ENCODE measurements at regions not wholly inside any gene's neighbourhood (a gene's known extent, or its start where the extent isn't known, plus 50 kb on each side); places are given as distances from the start of the nearest gene placed in this dataset.

DNA sequence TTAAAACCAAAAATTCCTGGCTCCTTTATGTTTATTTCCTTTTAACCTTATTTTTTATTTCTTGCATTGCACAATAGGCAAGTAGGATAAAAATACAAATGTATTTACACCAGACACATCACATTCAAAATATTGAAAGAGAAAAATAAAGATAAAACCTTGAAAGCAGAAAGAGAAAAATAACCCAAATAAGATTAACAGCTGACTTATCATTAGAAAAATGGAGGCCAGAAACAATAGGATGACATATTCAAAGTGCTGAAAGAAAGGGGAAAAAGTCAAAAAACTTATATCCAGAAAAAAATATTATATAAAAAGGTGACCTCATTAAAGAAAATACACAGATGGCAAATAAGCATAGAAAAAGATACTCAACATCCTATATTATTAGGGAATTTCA, 459.4 kb downstream of the NUF2 start:
- POLR2A ChIA-PET = no interaction called here
- no peaks in the 10 kb centered on the region for H3K4me1 ChIP-seq (ENCODE audit: control insufficient read depth in 1 of 2, insufficient read depth in 2 of 2, low read length in 2 of 2)
- no peak overlapping the region for H2AFZ ChIP-seq (ENCODE audit: low read depth, low read length, poor library complexity, severe bottlenecking)
- no TSS peak for BruUV-seq (replicated peaks)
- TF ChIP-seq, protein P1, sequence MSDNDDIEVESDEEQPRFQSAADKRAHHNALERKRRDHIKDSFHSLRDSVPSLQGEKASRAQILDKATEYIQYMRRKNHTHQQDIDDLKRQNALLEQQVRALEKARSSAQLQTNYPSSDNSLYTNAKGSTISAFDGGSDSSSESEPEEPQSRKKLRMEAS (IDR thresholded peaks at IDR 0.05) = no peak
- TF ChIP-seq ELF1 (IDR thresholded peaks at IDR 0.05; ENCODE audit: borderline replicate concordance, low read depth) (no peak), ZFX (IDR thresholded peaks at IDR 0.05) (no peak), POLR2A (IDR thresholded peaks at IDR 0.05; ENCODE audit: borderline replicate concordance, extremely low read depth, insufficient read depth, insufficient read length) (no peak), ZNF274 (IDR thresholded peaks at IDR 0.05; ENCODE audit: low read depth, low read length) (no peak), RAD21 (IDR thresholded peaks at IDR 0.05; ENCODE audit: low read depth) (no peak), CEBPB (IDR thresholded peaks at IDR 0.05; ENCODE audit: low read depth) (no peak), TCF7L2 (IDR thresholded peaks at IDR 0.05; ENCODE audit: borderline replicate concordance, extremely low read depth, insufficient read depth, insufficient read length) (no peak), EGR1 (IDR thresholded peaks at IDR 0.05; ENCODE audit: low read depth) (no peak), CBX3 (IDR thresholded peaks at IDR 0.05; ENCODE audit: low read depth) (no peak), JUND (IDR thresholded peaks at IDR 0.05) (no peak), SIN3A (IDR thresholded peaks at IDR 0.05; ENCODE audit: low read depth) (no peak), SRF (IDR thresholded peaks at IDR 0.05; ENCODE audit: low read depth) (no peak), SP1 (IDR thresholded peaks at IDR 0.05; ENCODE audit: low read depth) (no peak), YY1 (IDR thresholded peaks at IDR 0.05; ENCODE audit: extremely low read depth, insufficient replicate concordance, low read depth, low read length) (no peak)
- TF ChIP-seq, protein P2, sequence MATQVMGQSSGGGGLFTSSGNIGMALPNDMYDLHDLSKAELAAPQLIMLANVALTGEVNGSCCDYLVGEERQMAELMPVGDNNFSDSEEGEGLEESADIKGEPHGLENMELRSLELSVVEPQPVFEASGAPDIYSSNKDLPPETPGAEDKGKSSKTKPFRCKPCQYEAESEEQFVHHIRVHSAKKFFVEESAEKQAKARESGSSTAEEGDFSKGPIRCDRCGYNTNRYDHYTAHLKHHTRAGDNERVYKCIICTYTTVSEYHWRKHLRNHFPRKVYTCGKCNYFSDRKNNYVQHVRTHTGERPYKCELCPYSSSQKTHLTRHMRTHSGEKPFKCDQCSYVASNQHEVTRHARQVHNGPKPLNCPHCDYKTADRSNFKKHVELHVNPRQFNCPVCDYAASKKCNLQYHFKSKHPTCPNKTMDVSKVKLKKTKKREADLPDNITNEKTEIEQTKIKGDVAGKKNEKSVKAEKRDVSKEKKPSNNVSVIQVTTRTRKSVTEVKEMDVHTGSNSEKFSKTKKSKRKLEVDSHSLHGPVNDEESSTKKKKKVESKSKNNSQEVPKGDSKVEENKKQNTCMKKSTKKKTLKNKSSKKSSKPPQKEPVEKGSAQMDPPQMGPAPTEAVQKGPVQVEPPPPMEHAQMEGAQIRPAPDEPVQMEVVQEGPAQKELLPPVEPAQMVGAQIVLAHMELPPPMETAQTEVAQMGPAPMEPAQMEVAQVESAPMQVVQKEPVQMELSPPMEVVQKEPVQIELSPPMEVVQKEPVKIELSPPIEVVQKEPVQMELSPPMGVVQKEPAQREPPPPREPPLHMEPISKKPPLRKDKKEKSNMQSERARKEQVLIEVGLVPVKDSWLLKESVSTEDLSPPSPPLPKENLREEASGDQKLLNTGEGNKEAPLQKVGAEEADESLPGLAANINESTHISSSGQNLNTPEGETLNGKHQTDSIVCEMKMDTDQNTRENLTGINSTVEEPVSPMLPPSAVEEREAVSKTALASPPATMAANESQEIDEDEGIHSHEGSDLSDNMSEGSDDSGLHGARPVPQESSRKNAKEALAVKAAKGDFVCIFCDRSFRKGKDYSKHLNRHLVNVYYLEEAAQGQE (IDR thresholded peaks at IDR 0.05; ENCODE audit: low read depth) = no peak
- TF ChIP-seq, protein P3, sequence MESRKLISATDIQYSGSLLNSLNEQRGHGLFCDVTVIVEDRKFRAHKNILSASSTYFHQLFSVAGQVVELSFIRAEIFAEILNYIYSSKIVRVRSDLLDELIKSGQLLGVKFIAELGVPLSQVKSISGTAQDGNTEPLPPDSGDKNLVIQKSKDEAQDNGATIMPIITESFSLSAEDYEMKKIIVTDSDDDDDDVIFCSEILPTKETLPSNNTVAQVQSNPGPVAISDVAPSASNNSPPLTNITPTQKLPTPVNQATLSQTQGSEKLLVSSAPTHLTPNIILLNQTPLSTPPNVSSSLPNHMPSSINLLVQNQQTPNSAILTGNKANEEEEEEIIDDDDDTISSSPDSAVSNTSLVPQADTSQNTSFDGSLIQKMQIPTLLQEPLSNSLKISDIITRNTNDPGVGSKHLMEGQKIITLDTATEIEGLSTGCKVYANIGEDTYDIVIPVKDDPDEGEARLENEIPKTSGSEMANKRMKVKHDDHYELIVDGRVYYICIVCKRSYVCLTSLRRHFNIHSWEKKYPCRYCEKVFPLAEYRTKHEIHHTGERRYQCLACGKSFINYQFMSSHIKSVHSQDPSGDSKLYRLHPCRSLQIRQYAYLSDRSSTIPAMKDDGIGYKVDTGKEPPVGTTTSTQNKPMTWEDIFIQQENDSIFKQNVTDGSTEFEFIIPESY (IDR thresholded peaks at IDR 0.05; ENCODE audit: extremely low read depth, insufficient replicate concordance, low read length) = no peak
- TF ChIP-seq, protein P4, sequence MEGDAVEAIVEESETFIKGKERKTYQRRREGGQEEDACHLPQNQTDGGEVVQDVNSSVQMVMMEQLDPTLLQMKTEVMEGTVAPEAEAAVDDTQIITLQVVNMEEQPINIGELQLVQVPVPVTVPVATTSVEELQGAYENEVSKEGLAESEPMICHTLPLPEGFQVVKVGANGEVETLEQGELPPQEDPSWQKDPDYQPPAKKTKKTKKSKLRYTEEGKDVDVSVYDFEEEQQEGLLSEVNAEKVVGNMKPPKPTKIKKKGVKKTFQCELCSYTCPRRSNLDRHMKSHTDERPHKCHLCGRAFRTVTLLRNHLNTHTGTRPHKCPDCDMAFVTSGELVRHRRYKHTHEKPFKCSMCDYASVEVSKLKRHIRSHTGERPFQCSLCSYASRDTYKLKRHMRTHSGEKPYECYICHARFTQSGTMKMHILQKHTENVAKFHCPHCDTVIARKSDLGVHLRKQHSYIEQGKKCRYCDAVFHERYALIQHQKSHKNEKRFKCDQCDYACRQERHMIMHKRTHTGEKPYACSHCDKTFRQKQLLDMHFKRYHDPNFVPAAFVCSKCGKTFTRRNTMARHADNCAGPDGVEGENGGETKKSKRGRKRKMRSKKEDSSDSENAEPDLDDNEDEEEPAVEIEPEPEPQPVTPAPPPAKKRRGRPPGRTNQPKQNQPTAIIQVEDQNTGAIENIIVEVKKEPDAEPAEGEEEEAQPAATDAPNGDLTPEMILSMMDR (IDR thresholded peaks at IDR 0.05 in 2 of 3, conservative IDR thresholded peaks at IDR 0.05 in 1 of 3; ENCODE audit: borderline replicate concordance in 1 of 3, insufficient read depth in 1 of 3, low read depth in 2 of 3, low read length in 2 of 3) = no peak
- TF ChIP-seq, protein P5, sequence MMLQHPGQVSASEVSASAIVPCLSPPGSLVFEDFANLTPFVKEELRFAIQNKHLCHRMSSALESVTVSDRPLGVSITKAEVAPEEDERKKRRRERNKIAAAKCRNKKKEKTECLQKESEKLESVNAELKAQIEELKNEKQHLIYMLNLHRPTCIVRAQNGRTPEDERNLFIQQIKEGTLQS (IDR thresholded peaks at IDR 0.05) = no peak
- H4K20me1 ChIP-seq (ENCODE audit: insufficient read depth) = no peaks in the 10 kb centered on the region
- no peak overlapping the region for H3K27ac ChIP-seq (ENCODE audit: low read depth, low read length)
- H3K9me2 ChIP-seq (ENCODE audit: insufficient read depth) = no peaks in the 10 kb centered on the region
- ATAC-seq (no peak), DNase-seq (ENCODE audit: low read depth, low spot score) (no peak)
- no peaks in the 10 kb centered on the region; a peak in 1 of 4 replicates for H3K36me3 ChIP-seq (ENCODE audit: control insufficient read depth in 1 of 2, insufficient read depth in 2 of 2, low read length in 2 of 2)
- H3K4me3 ChIP-seq (replicated peaks in 1 of 2; ENCODE audit: low read depth in 1 of 2, low read length in 2 of 2) = no peak overlapping the region
- H3K27me3 ChIP-seq (ENCODE audit: insufficient read depth, low read length) = no peaks in the 10 kb centered on the region
- CTCF ChIA-PET = no interaction called here
- no peak overlapping the region for H3K9ac ChIP-seq (ENCODE audit: low read length)
- RAD21 ChIA-PET (ENCODE audit: low non-redundant PET in 1 of 2, low total read pairs in 2 of 2, uncharacterized antibody in 2 of 2, unreplicated experiment in 2 of 2) = no interaction called here
- H3K9me3 ChIP-seq (ENCODE audit: control insufficient read depth in 1 of 2, insufficient read depth in 1 of 2, low read depth in 1 of 2, low read length in 2 of 2) = peaks cover 3 to 7% of the 10 kb centered on the region in 2 experiments; a peak in 2 of 4 replicates
- intact Hi-C loops (cut with micrococcal nuclease) = no loop called here
- H3K79me2 ChIP-seq (ENCODE audit: insufficient read depth, low read length) = no peaks in the 10 kb centered on the region
- no peak overlapping the region for H3K4me2 ChIP-seq (ENCODE audit: low read length)

Data from HCT116 (cell line).